A673 (cell line): ENCODE measurements at regions not wholly inside any gene's neighbourhood (a gene's known extent, or its start where the extent isn't known, plus 50 kb on each side); places are given as distances from the start of the nearest gene placed in this dataset.

Experiments used
- CTCF ChIP-seq: fragments of 300-800, 200-600 bp; sonication (generic); conservative IDR thresholded peaks from 2 replicates; pipeline ENCODE4 v1.5.1; 2017; ENCODE audit warnings: low read depth, mild to moderate bottlenecking, antibody characterized with exemption, low read length, moderate library complexity, mixed read lengths
- EZH2 ChIP-seq: fragments of 200-600 bp; sonication (generic); IDR thresholded peaks from 2 replicates; pipeline ENCODE4 v1.6.1; 2017; ENCODE audit warnings: borderline replicate concordance, low read depth, mild to moderate bottlenecking, mixed read lengths, antibody characterized with exemption, low read length; ENCODE audit not compliant: poor library complexity, severe bottlenecking

GRCh38 chr7:24102988-24103387 lies 181.0 kb upstream of the NPY start:
- TF ChIP-seq CTCF = no peak
- TF ChIP-seq EZH2 = no peak
